ENCODE measurements at regions not wholly inside any gene's neighbourhood (a gene's known extent, or its start where the extent isn't known, plus 50 kb on each side); places are given as distances from the start of the nearest gene placed in this dataset.
A peak's percentile ranks its signal among the peaks of the same experiment; 100 is the strongest.
"Not testable (repeated sequence)": the region's sequence is repeated elsewhere in the genome, so short reads cannot be mapped to it uniquely, and the experiment has no call there.

- DNase-seq (ENCODE audit: low spot score), result peak; percentile 74
Observed at GRCh38 chr10:42690449-42691360, 52.3 kb upstream of the ZNF33B start.

- peak; percentile 98 for DNase-seq (ENCODE audit: low spot score)
Observed at GRCh38 chr10:42691361-42692120, 53.2 kb upstream of the ZNF33B start.

- DNase-seq (ENCODE audit: low spot score), result no peak
Observed at GRCh38 chr10:42697926-42698325, 59.6 kb upstream of the ZNF33B start.

- DNase-seq (ENCODE audit: low spot score), result no peak
Observed at GRCh38 chr10:42707234-42707633, 68.9 kb upstream of the ZNF33B start.

- DNase-seq (ENCODE audit: low spot score), result not testable (repeated sequence)
Observed at GRCh38 chr10:42719339-42719738, 63.3 kb upstream of the BMS1 start.

- no peak for DNase-seq (ENCODE audit: low spot score)
Observed at GRCh38 chr10:42722575-42722974, 60.0 kb upstream of the BMS1 start.

GRCh38 chr10:42723549-42723948, 59.0 kb upstream of the BMS1 start:
- not testable (repeated sequence) for DNase-seq (ENCODE audit: low spot score)

- DNase-seq (ENCODE audit: low spot score), result not testable (repeated sequence)
Observed at GRCh38 chr10:42724660-42725059, 57.9 kb upstream of the BMS1 start.

- DNase-seq (ENCODE audit: low spot score), result no peak
Observed at GRCh38 chr10:42732266-42732665, 50.3 kb upstream of the BMS1 start.

Data from SK-N-DZ (cell line).